ENCODE measurements at regions not wholly inside any gene's neighbourhood (a gene's known extent, or its start where the extent isn't known, plus 50 kb on each side); places are given as distances from the start of the nearest gene placed in this dataset.

DNA sequence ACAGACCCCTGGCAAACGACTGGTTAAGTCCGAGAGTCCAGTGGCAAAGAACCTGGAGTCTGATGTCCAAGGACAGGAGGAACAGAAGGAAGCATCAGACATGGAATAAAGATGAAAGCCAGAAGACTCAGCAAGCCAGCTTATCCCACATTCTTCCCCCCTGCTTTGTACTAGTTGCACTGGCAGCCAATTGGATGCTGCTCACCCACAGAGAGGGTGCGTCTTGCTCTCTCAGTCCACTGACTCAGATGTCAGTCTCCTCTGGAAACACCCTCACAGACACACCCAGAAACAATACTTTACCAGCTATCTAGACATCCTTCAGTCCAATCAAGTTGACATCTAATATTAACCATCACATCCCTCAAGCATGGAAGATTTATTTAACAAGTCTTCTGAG is 1265.8 kb upstream of the CNTN5 start:
- TF ChIP-seq, protein P1, sequence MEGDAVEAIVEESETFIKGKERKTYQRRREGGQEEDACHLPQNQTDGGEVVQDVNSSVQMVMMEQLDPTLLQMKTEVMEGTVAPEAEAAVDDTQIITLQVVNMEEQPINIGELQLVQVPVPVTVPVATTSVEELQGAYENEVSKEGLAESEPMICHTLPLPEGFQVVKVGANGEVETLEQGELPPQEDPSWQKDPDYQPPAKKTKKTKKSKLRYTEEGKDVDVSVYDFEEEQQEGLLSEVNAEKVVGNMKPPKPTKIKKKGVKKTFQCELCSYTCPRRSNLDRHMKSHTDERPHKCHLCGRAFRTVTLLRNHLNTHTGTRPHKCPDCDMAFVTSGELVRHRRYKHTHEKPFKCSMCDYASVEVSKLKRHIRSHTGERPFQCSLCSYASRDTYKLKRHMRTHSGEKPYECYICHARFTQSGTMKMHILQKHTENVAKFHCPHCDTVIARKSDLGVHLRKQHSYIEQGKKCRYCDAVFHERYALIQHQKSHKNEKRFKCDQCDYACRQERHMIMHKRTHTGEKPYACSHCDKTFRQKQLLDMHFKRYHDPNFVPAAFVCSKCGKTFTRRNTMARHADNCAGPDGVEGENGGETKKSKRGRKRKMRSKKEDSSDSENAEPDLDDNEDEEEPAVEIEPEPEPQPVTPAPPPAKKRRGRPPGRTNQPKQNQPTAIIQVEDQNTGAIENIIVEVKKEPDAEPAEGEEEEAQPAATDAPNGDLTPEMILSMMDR (conservative IDR thresholded peaks at IDR 0.05; ENCODE audit: low read depth, low read length), result no peak
- TF ChIP-seq EZH2 (IDR thresholded peaks at IDR 0.05; ENCODE audit: borderline replicate concordance, low read depth, low read length, poor library complexity, severe bottlenecking), result no peak

Data from A673 (cell line).